GM21825 (cell line): ENCODE measurements at regions not wholly inside any gene's neighbourhood (a gene's known extent, or its start where the extent isn't known, plus 50 kb on each side); places are given as distances from the start of the nearest gene placed in this dataset.

ENCODE experiments used
- ATAC-seq: cut with Tn5 transposase; IDR thresholded peaks from one replicate; pipeline ENCODE4 v1.9.1; 2021; ENCODE audit warnings: mild to moderate bottlenecking, moderate library complexity; ENCODE audit not compliant: unreplicated experiment

DNA sequence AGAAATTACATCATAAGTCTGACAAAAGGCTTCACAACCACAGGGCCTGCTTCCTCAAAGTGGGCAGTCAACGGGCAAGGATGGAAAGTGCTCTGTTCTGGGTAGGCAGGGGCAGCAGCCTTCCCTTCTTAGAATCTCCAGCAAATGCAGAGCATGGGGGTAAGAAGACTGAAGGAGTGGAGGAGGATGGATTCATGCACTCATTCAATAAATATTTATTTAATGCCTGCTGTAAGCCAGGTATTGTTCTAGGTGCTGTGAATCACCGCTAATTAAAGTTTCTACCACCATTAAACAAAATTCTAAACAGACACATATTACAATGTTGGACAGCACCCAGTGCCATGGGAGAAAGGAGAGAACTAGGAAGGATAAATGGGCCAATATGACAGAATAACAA is 195.6 kb downstream of the ELAVL2 start:
- ATAC-seq = no peak

DNA sequence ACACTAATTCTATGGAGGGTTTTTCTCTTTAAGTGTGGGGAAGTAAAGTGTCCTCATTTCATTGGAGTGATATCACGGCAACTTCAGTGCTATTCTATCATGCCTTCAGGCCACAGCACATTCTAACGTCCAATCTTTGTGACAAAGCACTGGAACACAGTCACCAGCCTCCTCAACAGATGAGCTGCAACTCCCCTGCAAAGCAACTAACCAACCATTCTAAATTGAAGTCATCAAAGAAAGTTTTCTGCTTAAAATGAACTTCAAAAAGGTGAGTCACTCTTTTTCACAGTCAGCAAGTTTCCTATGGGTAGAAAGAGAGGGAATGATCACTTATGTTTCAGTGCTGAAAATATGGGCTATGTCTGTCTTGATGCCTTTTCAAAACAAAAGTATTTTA is 190.8 kb downstream of the ELAVL2 start:
- no peak for ATAC-seq

DNA sequence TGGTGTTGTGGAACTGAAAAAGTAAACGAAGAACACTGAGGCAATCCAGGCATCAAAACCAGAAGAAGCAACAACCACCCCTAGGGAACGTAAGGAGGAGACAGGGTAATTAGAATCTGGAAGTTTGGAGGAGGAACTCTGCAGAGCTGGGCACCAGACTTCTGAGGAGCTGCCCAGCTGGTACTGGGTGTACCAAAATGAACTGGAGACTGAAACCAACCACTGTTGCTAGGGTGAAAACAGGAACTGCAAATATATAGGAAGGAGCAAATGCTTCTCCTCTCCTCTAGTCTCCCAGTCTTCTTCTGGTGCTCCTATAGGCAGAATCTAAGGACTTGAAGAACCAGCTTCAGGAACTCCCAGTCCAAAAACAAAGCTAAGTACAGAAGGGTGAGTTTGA is 189.8 kb downstream of the ELAVL2 start:
- ATAC-seq = no peak

DNA sequence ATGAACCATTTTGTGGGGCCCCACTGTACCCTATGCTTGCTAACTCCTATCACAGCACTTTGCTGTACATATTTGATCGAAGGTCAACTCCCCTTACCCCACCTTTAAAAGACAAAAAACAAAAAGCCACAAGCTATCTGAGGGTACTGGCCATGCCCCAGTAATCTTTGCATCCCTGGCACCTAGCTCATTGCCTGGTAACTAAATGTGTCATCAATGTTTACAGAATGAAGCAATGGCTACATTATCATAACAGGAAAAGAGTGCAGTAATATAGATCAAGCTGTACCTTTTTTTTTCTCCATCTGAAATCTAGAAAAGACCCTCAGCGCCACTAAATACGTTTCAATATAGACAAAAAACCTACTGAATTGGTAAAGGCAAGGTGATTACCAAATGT is 188.0 kb downstream of the ELAVL2 start:
- no peak for ATAC-seq

DNA sequence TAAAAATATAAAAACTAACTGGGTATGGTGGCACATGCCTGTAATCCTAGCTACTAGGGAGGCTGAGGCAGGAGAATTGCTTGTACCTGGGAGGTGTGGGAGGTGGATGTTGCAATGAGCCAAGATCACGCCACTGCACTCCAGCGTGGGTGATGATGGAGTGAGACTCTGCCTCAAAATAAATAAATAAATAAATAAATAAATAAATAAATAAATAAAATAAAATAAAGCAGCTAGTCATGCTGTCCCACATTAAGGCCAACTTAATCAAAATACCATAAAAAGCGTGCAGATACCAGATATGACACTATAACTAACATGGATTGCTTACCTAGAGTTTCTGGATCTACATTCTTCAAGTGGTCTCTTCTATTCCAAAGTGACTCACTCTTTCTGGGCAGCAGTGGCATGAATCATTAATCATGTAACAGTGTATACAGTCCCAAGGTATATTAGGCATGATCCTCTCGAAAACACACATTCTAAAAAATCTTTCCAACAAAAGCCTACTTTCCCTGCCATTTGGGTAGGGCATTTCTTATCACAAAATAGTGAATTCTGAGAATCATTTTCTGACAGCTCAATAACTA is 187.1 kb downstream of the ELAVL2 start:
- ATAC-seq = no peak
